ENCODE measurements at regions not wholly inside any gene's neighbourhood (a gene's known extent, or its start where the extent isn't known, plus 50 kb on each side); places are given as distances from the start of the nearest gene placed in this dataset.

DNA sequence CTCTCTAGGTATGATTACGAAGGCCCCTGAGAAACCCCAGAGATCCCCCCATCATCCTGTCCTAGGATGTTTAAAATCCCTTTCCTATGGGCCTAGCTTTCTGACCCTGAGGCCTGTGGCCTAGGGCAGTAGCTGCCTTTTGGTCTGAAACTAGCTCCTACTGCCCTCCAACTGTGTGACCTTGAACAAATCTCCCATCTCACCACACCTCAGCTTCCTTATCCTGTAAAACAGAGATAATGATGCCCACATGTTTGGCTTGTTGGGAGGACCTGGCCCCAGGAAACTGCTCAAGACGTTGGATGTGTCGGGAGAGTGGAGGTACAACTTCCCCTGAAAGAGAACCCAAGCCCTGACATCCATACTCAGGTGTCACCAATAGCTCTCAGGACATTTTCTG is 213.2 kb downstream of the SMAD2 start:
- TF ChIP-seq NFIC (IDR thresholded peaks at IDR 0.05) (no peak), REST (IDR thresholded peaks at IDR 0.05; ENCODE audit: low read depth) (no peak), CREB1 (IDR thresholded peaks at IDR 0.05; ENCODE audit: low read depth) (no peak), TEAD4 (IDR thresholded peaks at IDR 0.05) (no peak), CEBPB (IDR thresholded peaks at IDR 0.05) (no peak), MAX (IDR thresholded peaks at IDR 0.05) (no peak), ZBTB7A (IDR thresholded peaks at IDR 0.05; ENCODE audit: low read depth) (no peak), YY1 (IDR thresholded peaks at IDR 0.05; ENCODE audit: low read depth) (no peak), FOXM1 (IDR thresholded peaks at IDR 0.05; ENCODE audit: borderline replicate concordance, low read depth) (no peak), TCF12 (IDR thresholded peaks at IDR 0.05; ENCODE audit: low read depth) (no peak), EGR1 (IDR thresholded peaks at IDR 0.05) (no peak)
- TF ChIP-seq, protein P1, sequence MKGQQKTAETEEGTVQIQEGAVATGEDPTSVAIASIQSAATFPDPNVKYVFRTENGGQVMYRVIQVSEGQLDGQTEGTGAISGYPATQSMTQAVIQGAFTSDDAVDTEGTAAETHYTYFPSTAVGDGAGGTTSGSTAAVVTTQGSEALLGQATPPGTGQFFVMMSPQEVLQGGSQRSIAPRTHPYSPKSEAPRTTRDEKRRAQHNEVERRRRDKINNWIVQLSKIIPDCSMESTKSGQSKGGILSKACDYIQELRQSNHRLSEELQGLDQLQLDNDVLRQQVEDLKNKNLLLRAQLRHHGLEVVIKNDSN (IDR thresholded peaks at IDR 0.05) = no peak

- TF ChIP-seq, protein P1 (IDR thresholded peaks at IDR 0.05) = no peak
- TF ChIP-seq TAF1 (IDR thresholded peaks at IDR 0.05; ENCODE audit: low read depth) (no peak), CEBPB (IDR thresholded peaks at IDR 0.05) (no peak), REST (IDR thresholded peaks at IDR 0.05; ENCODE audit: low read depth) (no peak), EP300 (IDR thresholded peaks at IDR 0.05; ENCODE audit: borderline replicate concordance) (no peak), EGR1 (IDR thresholded peaks at IDR 0.05) (no peak), YY1 (IDR thresholded peaks at IDR 0.05; ENCODE audit: low read depth) (no peak), MAX (IDR thresholded peaks at IDR 0.05) (no peak)
Measured at GRCh38 chr18:47716632-47717185, 213.8 kb downstream of the SMAD2 start.

GRCh38 chr18:47710451-47710850 is 220.0 kb downstream of the SMAD2 start:
- TF ChIP-seq MAX (IDR thresholded peaks at IDR 0.05) (no peak), NFIC (IDR thresholded peaks at IDR 0.05) (no peak), REST (IDR thresholded peaks at IDR 0.05; ENCODE audit: low read depth) (no peak), EP300 (IDR thresholded peaks at IDR 0.05; ENCODE audit: borderline replicate concordance) (no peak), TCF12 (IDR thresholded peaks at IDR 0.05; ENCODE audit: low read depth) (no peak), FOXM1 (IDR thresholded peaks at IDR 0.05; ENCODE audit: borderline replicate concordance, low read depth) (no peak), CREB1 (IDR thresholded peaks at IDR 0.05; ENCODE audit: low read depth) (no peak), EGR1 (IDR thresholded peaks at IDR 0.05) (no peak), YY1 (IDR thresholded peaks at IDR 0.05; ENCODE audit: low read depth) (no peak), CEBPB (IDR thresholded peaks at IDR 0.05) (no peak)
- TF ChIP-seq, protein P1 (IDR thresholded peaks at IDR 0.05) = no peak

- no peak for TF ChIP-seq FOXM1 (IDR thresholded peaks at IDR 0.05; ENCODE audit: borderline replicate concordance, low read depth)
- TF ChIP-seq TAF1 (IDR thresholded peaks at IDR 0.05; ENCODE audit: low read depth) = no peak
- TF ChIP-seq, protein P1 (IDR thresholded peaks at IDR 0.05) = no peak
- TF ChIP-seq TCF12 (IDR thresholded peaks at IDR 0.05; ENCODE audit: low read depth) = no peak
Measured at GRCh38 chr18:47709556-47709955, 220.9 kb downstream of the SMAD2 start.
